Panc1 (cell line): ENCODE measurements at regions not wholly inside any gene's neighbourhood (a gene's known extent, or its start where the extent isn't known, plus 50 kb on each side); places are given as distances from the start of the nearest gene placed in this dataset.

Experiments
- ATAC-seq: fragments of 200-7000 bp; cut with Tn5 transposase; 2 replicates; pipeline ENCODE4 v1.9.1; 2020; ENCODE audit warnings: mild to moderate bottlenecking, moderate library complexity
- BruUV-seq: library from RNA; stranded (reverse); fragments of 400-500 nt; replicated peaks from 2 replicates; lab custom pipeline; 2021; lab: Mats Ljungman, UMichigan
- CTCF ChIA-PET: fragments of 300-600 bp; sonication (Branson Sonifier 250); formaldehyde crosslinking; loops from one replicate; lab custom pipeline; 2022; ENCODE audit warnings: antibody characterized with exemption; lab: Charles Lee
- POLR2A ChIA-PET: fragments of 300-600 bp; sonication (Branson Sonifier 250); formaldehyde crosslinking; loops from one replicate; lab custom pipeline; 2022; ENCODE audit warnings: antibody characterized with exemption; lab: Charles Lee
- DNase-seq: peaks from one replicate; pipeline ENCODE4 v3.0.0-alpha.2; 2010; ENCODE audit warnings: low read depth, low spot score
- H3K27ac ChIP-seq: 2 replicates; pipeline ENCODE4 v1.5.1; 2011; ENCODE audit warnings: mild to moderate bottlenecking, low read length, inconsistent platforms
- H3K27me3 ChIP-seq: fragments of 200-500 bp; sonication (Bioruptor generic); 2 replicates; pipeline ENCODE4 v1.6.0; 2014; ENCODE audit warnings: low read length, inconsistent platforms; ENCODE audit not compliant: control insufficient read depth, insufficient read depth
- H3K36me3 ChIP-seq: fragments of 200-500 bp; sonication (Bioruptor generic); 2 replicates; pipeline ENCODE4 v1.5.1; 2014; ENCODE audit warnings: inconsistent platforms, mild to moderate bottlenecking, low read length, moderate library complexity; ENCODE audit not compliant: control insufficient read depth, insufficient read depth
- H3K4me1 ChIP-seq: 2 replicates; pipeline ENCODE4 v1.5.1; 2011; ENCODE audit warnings: inconsistent platforms, mild to moderate bottlenecking, low read length, moderate library complexity; ENCODE audit not compliant: control insufficient read depth, insufficient read depth
- H3K4me3 ChIP-seq, 2 experiments: 2 replicates each; pipeline ENCODE4 v1.5.1; 2011 to 2012; ENCODE audit warnings: low read depth in 2 of 2, low read length in 2 of 2, mild to moderate bottlenecking in 2 of 2, inconsistent platforms in 1 of 2, moderate library complexity in 1 of 2
- H3K9me3 ChIP-seq: fragments of 200-500 bp; sonication (Bioruptor generic); 2 replicates; pipeline ENCODE4 v1.5.1; 2014; ENCODE audit warnings: low read depth, mild to moderate bottlenecking, inconsistent platforms, low read length, moderate library complexity; ENCODE audit not compliant: control insufficient read depth, insufficient read depth
- CTCF ChIP-seq: fragments of 450-650 bp; IDR thresholded peaks from 2 replicates; pipeline ENCODE4 v1.5.1; 2017; ENCODE audit warnings: mild to moderate bottlenecking
- POLR2AphosphoS5 ChIP-seq: IDR thresholded peaks from 2 replicates; pipeline ENCODE4 v1.6.1; 2012; ENCODE audit warnings: mild to moderate bottlenecking, low read depth, low read length, moderate library complexity
- REST ChIP-seq, 2 experiments: IDR thresholded peaks; 2 replicates each; pipeline ENCODE4 v1.6.1; 2011 to 2012; ENCODE audit warnings: low read depth in 2 of 2, control low read depth in 1 of 2, low read length in 1 of 2, mild to moderate bottlenecking in 1 of 2, moderate library complexity in 1 of 2; ENCODE audit not compliant: insufficient read depth in 1 of 2
- SIN3A ChIP-seq: IDR thresholded peaks from 2 replicates; pipeline ENCODE4 v1.6.1; 2012; ENCODE audit warnings: low read depth, mild to moderate bottlenecking, low read length, moderate library complexity, borderline replicate concordance; ENCODE audit not compliant: insufficient read depth
- TCF7L2 ChIP-seq: IDR thresholded peaks from 2 replicates; pipeline ENCODE4 v1.6.1; 2011; ENCODE audit warnings: mild to moderate bottlenecking, low read depth, low read length, inconsistent platforms
- in situ Hi-C: cut with HindIII; loops from 2 replicates; pipeline ENCODE4 v1.10.0; 2016; ENCODE audit warnings: low sequenced_read_pairs, low pct_unique_long_range_greater_than_20kb
- intact Hi-C: fragments of 100-400 bp; cut with micrococcal nuclease; formaldehyde crosslinking; loops from one replicate; pipeline ENCODE4 v1.10.0; 2022; ENCODE audit not compliant: unreplicated experiment

GRCh38 chr14:59123975-59124374, 64.5 kb upstream of the DAAM1 start:
- no peak for ATAC-seq
- CTCF ChIA-PET: no interaction called here

GRCh38 chr14:59125156-59125555, 63.3 kb upstream of the DAAM1 start:
- in situ Hi-C loops: no loop called here
- ChIA-PET CTCF (no interaction called here), POLR2A (no interaction called here)
- H3K27ac ChIP-seq: no peak overlapping the region
- intact Hi-C loops: loop anchor here (10.0 kb wide), 1 partner anchor 450 kb away; the partner anchor contains the start of gene CCDC175
- BruUV-seq: no TSS peak
- ATAC-seq (no peak), DNase-seq (no peak)
- TF ChIP-seq REST (IDR thresholded peaks at IDR 0.05; ENCODE audit: insufficient read depth in 1 of 2, low read depth in 2 of 2, low read length in 1 of 2): no peak
- no peak for TF ChIP-seq TCF7L2
- no peak for TF ChIP-seq CTCF
- no peak for TF ChIP-seq SIN3A
- no peak for TF ChIP-seq POLR2AphosphoS5
- no peaks in the 10 kb centered on the region for H3K36me3 ChIP-seq
- no peaks in the 10 kb centered on the region for H3K4me1 ChIP-seq
- H3K9me3 ChIP-seq: no peaks in the 10 kb centered on the region
- peaks cover 4% of the 10 kb centered on the region; the same call in 1 of the 2 replicates for H3K27me3 ChIP-seq
- no peak overlapping the region for H3K4me3 ChIP-seq

More at GRCh38 chr14:59123975-59124374, 64.5 kb upstream of the DAAM1 start:
- Histone ChIP-seq H3K36me3 (no peaks in the 10 kb centered on the region), H3K9me3 (no peaks in the 10 kb centered on the region), H3K4me1 (no peaks in the 10 kb centered on the region), H3K27ac (no peak overlapping the region), H3K4me3 (no peak overlapping the region), H3K27me3 (peaks cover 4% of the 10 kb centered on the region; the same call in 1 of the 2 replicates)
- BruUV-seq: no TSS peak
- DNase-seq: no peak
- in situ Hi-C loops: no loop called here
- POLR2A ChIA-PET: interaction anchor here (0.6 kb wide), 1 partner anchor 159 kb away, joined by 3 read pairs; no protein-coding TSS in a partner anchor
- intact Hi-C loops: loop anchor here (1.0 to 10.0 kb wide), 3 partner anchors 96 to 622 kb away; partner anchors contain the start of gene CCDC175
- no peak for TF ChIP-seq TCF7L2
- TF ChIP-seq CTCF: peak; percentile 27; the same call in 1 of the 2 replicates
